ENCODE measurements at regions not wholly inside any gene's neighbourhood (a gene's known extent, or its start where the extent isn't known, plus 50 kb on each side); places are given as distances from the start of the nearest gene placed in this dataset.

DNA sequence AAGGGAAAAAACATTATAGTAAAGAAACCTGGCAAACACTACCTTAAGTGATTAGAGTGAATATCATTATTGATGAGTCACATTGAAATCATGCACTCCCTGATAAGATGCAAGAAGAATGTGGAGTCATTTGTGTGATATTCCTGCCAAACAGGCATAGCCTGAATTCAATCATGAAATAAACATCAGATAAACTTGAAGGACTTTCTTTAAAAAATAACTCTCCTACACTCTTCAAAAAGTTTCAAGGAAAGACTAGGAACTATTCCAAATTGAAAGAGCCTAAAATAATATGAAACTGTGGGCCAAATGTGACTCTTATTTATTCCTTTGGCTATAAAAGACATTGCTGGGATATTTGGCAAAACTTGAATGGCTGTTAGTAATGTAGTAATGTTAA lies 625.7 kb upstream of the LMCD1 start:
- TF ChIP-seq, protein P1, sequence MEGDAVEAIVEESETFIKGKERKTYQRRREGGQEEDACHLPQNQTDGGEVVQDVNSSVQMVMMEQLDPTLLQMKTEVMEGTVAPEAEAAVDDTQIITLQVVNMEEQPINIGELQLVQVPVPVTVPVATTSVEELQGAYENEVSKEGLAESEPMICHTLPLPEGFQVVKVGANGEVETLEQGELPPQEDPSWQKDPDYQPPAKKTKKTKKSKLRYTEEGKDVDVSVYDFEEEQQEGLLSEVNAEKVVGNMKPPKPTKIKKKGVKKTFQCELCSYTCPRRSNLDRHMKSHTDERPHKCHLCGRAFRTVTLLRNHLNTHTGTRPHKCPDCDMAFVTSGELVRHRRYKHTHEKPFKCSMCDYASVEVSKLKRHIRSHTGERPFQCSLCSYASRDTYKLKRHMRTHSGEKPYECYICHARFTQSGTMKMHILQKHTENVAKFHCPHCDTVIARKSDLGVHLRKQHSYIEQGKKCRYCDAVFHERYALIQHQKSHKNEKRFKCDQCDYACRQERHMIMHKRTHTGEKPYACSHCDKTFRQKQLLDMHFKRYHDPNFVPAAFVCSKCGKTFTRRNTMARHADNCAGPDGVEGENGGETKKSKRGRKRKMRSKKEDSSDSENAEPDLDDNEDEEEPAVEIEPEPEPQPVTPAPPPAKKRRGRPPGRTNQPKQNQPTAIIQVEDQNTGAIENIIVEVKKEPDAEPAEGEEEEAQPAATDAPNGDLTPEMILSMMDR (IDR thresholded peaks at IDR 0.05; ENCODE audit: low read depth, low read length, missing input control): no peak
- TF ChIP-seq, protein P2, sequence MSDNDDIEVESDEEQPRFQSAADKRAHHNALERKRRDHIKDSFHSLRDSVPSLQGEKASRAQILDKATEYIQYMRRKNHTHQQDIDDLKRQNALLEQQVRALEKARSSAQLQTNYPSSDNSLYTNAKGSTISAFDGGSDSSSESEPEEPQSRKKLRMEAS (IDR thresholded peaks at IDR 0.05): no peak
- TF ChIP-seq ATF3 (IDR thresholded peaks at IDR 0.05): no peak
- TF ChIP-seq, protein P3, sequence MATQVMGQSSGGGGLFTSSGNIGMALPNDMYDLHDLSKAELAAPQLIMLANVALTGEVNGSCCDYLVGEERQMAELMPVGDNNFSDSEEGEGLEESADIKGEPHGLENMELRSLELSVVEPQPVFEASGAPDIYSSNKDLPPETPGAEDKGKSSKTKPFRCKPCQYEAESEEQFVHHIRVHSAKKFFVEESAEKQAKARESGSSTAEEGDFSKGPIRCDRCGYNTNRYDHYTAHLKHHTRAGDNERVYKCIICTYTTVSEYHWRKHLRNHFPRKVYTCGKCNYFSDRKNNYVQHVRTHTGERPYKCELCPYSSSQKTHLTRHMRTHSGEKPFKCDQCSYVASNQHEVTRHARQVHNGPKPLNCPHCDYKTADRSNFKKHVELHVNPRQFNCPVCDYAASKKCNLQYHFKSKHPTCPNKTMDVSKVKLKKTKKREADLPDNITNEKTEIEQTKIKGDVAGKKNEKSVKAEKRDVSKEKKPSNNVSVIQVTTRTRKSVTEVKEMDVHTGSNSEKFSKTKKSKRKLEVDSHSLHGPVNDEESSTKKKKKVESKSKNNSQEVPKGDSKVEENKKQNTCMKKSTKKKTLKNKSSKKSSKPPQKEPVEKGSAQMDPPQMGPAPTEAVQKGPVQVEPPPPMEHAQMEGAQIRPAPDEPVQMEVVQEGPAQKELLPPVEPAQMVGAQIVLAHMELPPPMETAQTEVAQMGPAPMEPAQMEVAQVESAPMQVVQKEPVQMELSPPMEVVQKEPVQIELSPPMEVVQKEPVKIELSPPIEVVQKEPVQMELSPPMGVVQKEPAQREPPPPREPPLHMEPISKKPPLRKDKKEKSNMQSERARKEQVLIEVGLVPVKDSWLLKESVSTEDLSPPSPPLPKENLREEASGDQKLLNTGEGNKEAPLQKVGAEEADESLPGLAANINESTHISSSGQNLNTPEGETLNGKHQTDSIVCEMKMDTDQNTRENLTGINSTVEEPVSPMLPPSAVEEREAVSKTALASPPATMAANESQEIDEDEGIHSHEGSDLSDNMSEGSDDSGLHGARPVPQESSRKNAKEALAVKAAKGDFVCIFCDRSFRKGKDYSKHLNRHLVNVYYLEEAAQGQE (IDR thresholded peaks at IDR 0.05): no peak
- no peak for TF ChIP-seq RAD21 (IDR thresholded peaks at IDR 0.05)
- no peak for TF ChIP-seq RXRA (IDR thresholded peaks at IDR 0.05)
- no peak for TF ChIP-seq HNF4G (IDR thresholded peaks at IDR 0.05)
- TF ChIP-seq YY1 (IDR thresholded peaks at IDR 0.05): no peak
- TF ChIP-seq GABPA (IDR thresholded peaks at IDR 0.05 in 1 of 2, conservative IDR thresholded peaks at IDR 0.05 in 1 of 2): no peak
- no peak for TF ChIP-seq SP1 (IDR thresholded peaks at IDR 0.05)
- TF ChIP-seq TAF1 (conservative IDR thresholded peaks at IDR 0.05): no peak
- TF ChIP-seq, protein P4, sequence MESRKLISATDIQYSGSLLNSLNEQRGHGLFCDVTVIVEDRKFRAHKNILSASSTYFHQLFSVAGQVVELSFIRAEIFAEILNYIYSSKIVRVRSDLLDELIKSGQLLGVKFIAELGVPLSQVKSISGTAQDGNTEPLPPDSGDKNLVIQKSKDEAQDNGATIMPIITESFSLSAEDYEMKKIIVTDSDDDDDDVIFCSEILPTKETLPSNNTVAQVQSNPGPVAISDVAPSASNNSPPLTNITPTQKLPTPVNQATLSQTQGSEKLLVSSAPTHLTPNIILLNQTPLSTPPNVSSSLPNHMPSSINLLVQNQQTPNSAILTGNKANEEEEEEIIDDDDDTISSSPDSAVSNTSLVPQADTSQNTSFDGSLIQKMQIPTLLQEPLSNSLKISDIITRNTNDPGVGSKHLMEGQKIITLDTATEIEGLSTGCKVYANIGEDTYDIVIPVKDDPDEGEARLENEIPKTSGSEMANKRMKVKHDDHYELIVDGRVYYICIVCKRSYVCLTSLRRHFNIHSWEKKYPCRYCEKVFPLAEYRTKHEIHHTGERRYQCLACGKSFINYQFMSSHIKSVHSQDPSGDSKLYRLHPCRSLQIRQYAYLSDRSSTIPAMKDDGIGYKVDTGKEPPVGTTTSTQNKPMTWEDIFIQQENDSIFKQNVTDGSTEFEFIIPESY (IDR thresholded peaks at IDR 0.05): no peak
- TF ChIP-seq JUND (IDR thresholded peaks at IDR 0.05): no peak
- TF ChIP-seq EGR1 (IDR thresholded peaks at IDR 0.05; ENCODE audit: low read depth in 2 of 2): no peak
